Adipocyte (in vitro differentiated cells): ENCODE measurements at regions not wholly inside any gene's neighbourhood (a gene's known extent, or its start where the extent isn't known, plus 50 kb on each side); places are given as distances from the start of the nearest gene placed in this dataset.

ENCODE experiments used
- DNase-seq: peaks from one replicate; pipeline ENCODE4 v3.0.0-alpha.2; 2015; ENCODE audit warnings: low read depth
- H3K27me3 ChIP-seq: replicated peaks from 2 replicates; pipeline ENCODE4 v1.7.0; 2013; ENCODE audit warnings: mild to moderate bottlenecking, low read length, moderate library complexity; ENCODE audit not compliant: control insufficient read depth, insufficient read depth
- H3K36me3 ChIP-seq: 2 replicates; pipeline ENCODE4 v1.7.0; 2013; ENCODE audit warnings: low read length, mild to moderate bottlenecking, moderate library complexity; ENCODE audit not compliant: control insufficient read depth, insufficient read depth, severe bottlenecking
- H3K4me1 ChIP-seq: 2 replicates; pipeline ENCODE4 v1.7.0; 2013; ENCODE audit warnings: mild to moderate bottlenecking, low read length, moderate library complexity; ENCODE audit not compliant: control insufficient read depth, insufficient read depth
- H3K4me3 ChIP-seq: 2 replicates; pipeline ENCODE4 v1.7.0; 2013; ENCODE audit warnings: mild to moderate bottlenecking, low read length, moderate library complexity
- H3K9ac ChIP-seq: 2 replicates; pipeline ENCODE4 v1.7.0; 2013; ENCODE audit warnings: mild to moderate bottlenecking, low read length, moderate library complexity
- H3K9me3 ChIP-seq: 2 replicates; pipeline ENCODE4 v1.7.0; 2013; ENCODE audit warnings: mild to moderate bottlenecking, low read length, moderate library complexity; ENCODE audit not compliant: control insufficient read depth

- no peak overlapping the region for H3K9ac ChIP-seq
- peaks cover 4% of the 10 kb centered on the region for H3K9me3 ChIP-seq
- H3K4me1 ChIP-seq, result peaks cover 8% of the 10 kb centered on the region
- H3K4me3 ChIP-seq, result no peak overlapping the region
- H3K36me3 ChIP-seq, result no peaks in the 10 kb centered on the region
- no peaks in the 10 kb centered on the region for H3K27me3 ChIP-seq
- DNase-seq, result no peak
Observed at GRCh38 chr4:92182006-92182735, 121.6 kb upstream of the GRID2 start.

- Histone ChIP-seq H3K4me1 (peaks cover 8% of the 10 kb centered on the region), H3K27me3 (no peaks in the 10 kb centered on the region), H3K9ac (no peak overlapping the region), H3K4me3 (no peak overlapping the region), H3K36me3 (no peaks in the 10 kb centered on the region), H3K9me3 (peaks cover 4% of the 10 kb centered on the region)
- DNase-seq, result no peak
Observed at GRCh38 chr4:92182736-92183407, 120.9 kb upstream of the GRID2 start.

GRCh38 chr4:92183825-92184224 lies 119.9 kb upstream of the GRID2 start:
- Histone ChIP-seq H3K27me3 (no peaks in the 10 kb centered on the region), H3K36me3 (no peaks in the 10 kb centered on the region), H3K4me1 (peaks cover 8% of the 10 kb centered on the region), H3K9me3 (peaks cover 4% of the 10 kb centered on the region), H3K4me3 (no peak overlapping the region), H3K9ac (no peak overlapping the region)
- DNase-seq, result no peak

GRCh38 chr4:92184566-92184965 lies 119.2 kb upstream of the GRID2 start:
- no peaks in the 10 kb centered on the region for H3K36me3 ChIP-seq
- DNase-seq, result peak; percentile 60
- H3K9ac ChIP-seq, result no peak overlapping the region
- no peaks in the 10 kb centered on the region for H3K27me3 ChIP-seq
- H3K9me3 ChIP-seq, result peaks cover 4% of the 10 kb centered on the region
- no peak overlapping the region for H3K4me3 ChIP-seq
- H3K4me1 ChIP-seq, result peaks cover 8% of the 10 kb centered on the region

GRCh38 chr4:92186239-92186638 lies 117.5 kb upstream of the GRID2 start:
- peaks cover 8% of the 10 kb centered on the region for H3K4me1 ChIP-seq
- no peak overlapping the region for H3K9ac ChIP-seq
- no peaks in the 10 kb centered on the region for H3K36me3 ChIP-seq
- H3K9me3 ChIP-seq, result no peaks in the 10 kb centered on the region
- H3K27me3 ChIP-seq, result no peaks in the 10 kb centered on the region
- DNase-seq, result no peak
- no peak overlapping the region for H3K4me3 ChIP-seq

- Histone ChIP-seq H3K36me3 (no peaks in the 10 kb centered on the region), H3K9me3 (no peaks in the 10 kb centered on the region), H3K4me3 (no peak overlapping the region), H3K4me1 (peaks cover 8% of the 10 kb centered on the region), H3K9ac (no peak overlapping the region), H3K27me3 (no peaks in the 10 kb centered on the region)
- peak; percentile 62 for DNase-seq
Observed at GRCh38 chr4:92189146-92189545, 114.6 kb upstream of the GRID2 start.

GRCh38 chr4:92198711-92199110 lies 105.1 kb upstream of the GRID2 start:
- Histone ChIP-seq H3K9me3 (no peaks in the 10 kb centered on the region), H3K4me1 (peaks cover 12% of the 10 kb centered on the region), H3K27me3 (no peaks in the 10 kb centered on the region), H3K4me3 (no peak overlapping the region), H3K9ac (no peak overlapping the region), H3K36me3 (no peaks in the 10 kb centered on the region)
- peak; percentile 85 for DNase-seq

GRCh38 chr4:92199135-92199534 lies 104.6 kb upstream of the GRID2 start:
- no peak overlapping the region for H3K9ac ChIP-seq
- no peak for DNase-seq

GRCh38 chr4:92210906-92211305 lies 92.9 kb upstream of the GRID2 start:
- H3K4me3 ChIP-seq, result no peak overlapping the region

More at GRCh38 chr4:92199135-92199534, 104.6 kb upstream of the GRID2 start:
- H3K27me3 ChIP-seq, result no peaks in the 10 kb centered on the region
- H3K36me3 ChIP-seq, result no peaks in the 10 kb centered on the region
- peaks cover 12% of the 10 kb centered on the region for H3K4me1 ChIP-seq
- H3K9me3 ChIP-seq, result no peaks in the 10 kb centered on the region
- no peak overlapping the region for H3K4me3 ChIP-seq

GRCh38 chr4:92215476-92215875 lies 88.3 kb upstream of the GRID2 start:
- Histone ChIP-seq H3K4me3 (no peak overlapping the region), H3K9ac (no peak overlapping the region), H3K36me3 (no peaks in the 10 kb centered on the region), H3K4me1 (no peaks in the 10 kb centered on the region), H3K27me3 (no peaks in the 10 kb centered on the region), H3K9me3 (peaks cover 15% of the 10 kb centered on the region)
- DNase-seq, result no peak

More at GRCh38 chr4:92210906-92211305, 92.9 kb upstream of the GRID2 start:
- Histone ChIP-seq H3K4me1 (no peaks in the 10 kb centered on the region), H3K9ac (no peak overlapping the region), H3K27me3 (no peaks in the 10 kb centered on the region), H3K9me3 (no peaks in the 10 kb centered on the region), H3K36me3 (no peaks in the 10 kb centered on the region)
- DNase-seq, result no peak

- Histone ChIP-seq H3K9me3 (no peaks in the 10 kb centered on the region), H3K27me3 (no peaks in the 10 kb centered on the region), H3K4me1 (peaks cover 20% of the 10 kb centered on the region), H3K4me3 (no peak overlapping the region), H3K9ac (no peak overlapping the region), H3K36me3 (no peaks in the 10 kb centered on the region)
- peak; percentile 55 for DNase-seq
Observed at GRCh38 chr4:92231511-92231910, 72.3 kb upstream of the GRID2 start.
